ENCODE measurements at regions not wholly inside any gene's neighbourhood (a gene's known extent, or its start where the extent isn't known, plus 50 kb on each side); places are given as distances from the start of the nearest gene placed in this dataset.

DNA sequence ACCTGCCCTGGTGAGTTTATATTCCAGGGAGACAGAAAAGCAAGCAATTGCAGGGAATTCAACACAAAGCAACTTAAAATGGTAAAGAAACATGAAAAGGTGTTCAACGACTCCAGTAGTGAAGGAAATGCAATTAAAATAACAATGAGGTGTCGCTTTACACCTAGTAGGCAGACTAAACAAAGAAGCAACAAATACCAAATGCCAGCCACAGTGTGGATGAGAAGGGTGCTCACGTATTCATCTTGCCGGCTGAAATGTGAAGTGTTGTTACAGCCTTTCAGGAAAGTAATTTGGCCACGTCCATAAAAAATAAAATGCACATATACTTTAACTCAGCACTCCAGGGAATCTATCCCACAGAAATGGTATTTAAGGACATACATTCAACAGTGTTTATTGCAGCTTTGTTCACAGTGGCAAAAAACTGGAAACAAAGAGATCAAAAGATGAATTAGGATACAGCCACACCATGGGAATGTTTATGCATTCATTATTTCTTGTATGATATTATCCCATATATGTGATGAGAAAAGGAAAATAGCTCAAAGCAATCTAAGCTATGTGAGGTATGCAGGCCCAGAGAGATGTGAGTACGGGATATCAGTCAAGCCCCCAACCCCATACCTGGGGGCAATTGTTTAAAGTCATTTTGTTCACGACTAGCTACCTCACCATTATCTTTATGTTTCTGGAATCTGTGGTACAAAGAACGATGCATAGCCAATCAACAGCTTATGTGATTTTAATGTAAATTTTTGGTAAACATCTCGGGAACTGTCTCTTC, 266.0 kb upstream of the SOX4 start:
- Histone ChIP-seq H3K36me3 (ENCODE audit: control insufficient read depth in 2 of 2, insufficient read depth in 1 of 2, low read length in 2 of 2) (no peaks in the 10 kb centered on the region), H3K4me3 (ENCODE audit: low read depth, low read length) (no peak overlapping the region), H3K27ac (ENCODE audit: extremely low read depth, low read depth, low read length) (no peak overlapping the region), H3K9me3 (ENCODE audit: control insufficient read depth, insufficient read depth, low read depth, low read length) (no peaks in the 10 kb centered on the region), H3K4me1 (ENCODE audit: control insufficient read depth, insufficient read depth, low read length) (no peaks in the 10 kb centered on the region)
- ChIA-PET CTCF (no interaction called here), POLR2A (interaction anchor here (1.3 kb wide), 1 partner anchor 266 kb away, joined by 3 read pairs; the partner anchor contains the start of gene SOX4)
- TF ChIP-seq OSR2 (tag by site-specific recombination; IDR thresholded peaks at IDR 0.05) (0 out of 2 replicates have a peak, but pooled peaks have one; percentile 26), ZNF311 (tag by site-specific recombination; IDR thresholded peaks at IDR 0.05; ENCODE audit: borderline replicate concordance) (no peak), MYNN (tag by site-specific recombination; IDR thresholded peaks at IDR 0.05; ENCODE audit: borderline replicate concordance) (no peak), FEZF1 (tag by site-specific recombination; IDR thresholded peaks at IDR 0.05) (peak; percentile 21; the same call in 1 of the 2 replicates)
- TF ChIP-seq, protein P1, sequence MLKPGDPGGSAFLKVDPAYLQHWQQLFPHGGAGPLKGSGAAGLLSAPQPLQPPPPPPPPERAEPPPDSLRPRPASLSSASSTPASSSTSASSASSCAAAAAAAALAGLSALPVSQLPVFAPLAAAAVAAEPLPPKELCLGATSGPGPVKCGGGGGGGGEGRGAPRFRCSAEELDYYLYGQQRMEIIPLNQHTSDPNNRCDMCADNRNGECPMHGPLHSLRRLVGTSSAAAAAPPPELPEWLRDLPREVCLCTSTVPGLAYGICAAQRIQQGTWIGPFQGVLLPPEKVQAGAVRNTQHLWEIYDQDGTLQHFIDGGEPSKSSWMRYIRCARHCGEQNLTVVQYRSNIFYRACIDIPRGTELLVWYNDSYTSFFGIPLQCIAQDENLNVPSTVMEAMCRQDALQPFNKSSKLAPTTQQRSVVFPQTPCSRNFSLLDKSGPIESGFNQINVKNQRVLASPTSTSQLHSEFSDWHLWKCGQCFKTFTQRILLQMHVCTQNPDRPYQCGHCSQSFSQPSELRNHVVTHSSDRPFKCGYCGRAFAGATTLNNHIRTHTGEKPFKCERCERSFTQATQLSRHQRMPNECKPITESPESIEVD (tag by site-specific recombination; IDR thresholded peaks at IDR 0.05), result peak; percentile 73

DNA sequence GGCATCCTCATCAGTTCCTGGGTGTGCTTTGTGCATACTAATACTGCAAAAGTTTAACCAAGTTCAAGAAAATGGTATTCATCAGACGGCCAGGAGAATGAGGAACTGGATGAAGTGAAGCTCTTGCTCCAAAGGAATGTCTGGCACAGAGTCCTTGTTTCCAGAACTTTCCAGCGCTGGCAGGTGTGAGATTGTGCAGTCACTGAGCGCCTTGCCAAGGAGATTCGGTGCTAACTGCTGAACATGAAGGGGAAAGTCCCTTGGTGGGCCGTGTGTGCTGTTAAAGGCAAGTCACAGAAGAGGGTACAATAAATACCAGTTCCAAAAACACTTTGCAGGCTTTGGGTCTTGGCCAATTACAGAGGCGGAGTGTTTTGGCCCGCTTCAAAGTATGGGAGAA, 262.3 kb upstream of the SOX4 start:
- POLR2A ChIA-PET, result interaction anchor here (0.9 kb wide), 1 partner anchor 262 kb away, joined by 4 read pairs; the partner anchor contains the start of gene SOX4
- H3K27ac ChIP-seq (ENCODE audit: extremely low read depth, low read depth, low read length), result no peak overlapping the region
- no peaks in the 10 kb centered on the region for H3K4me1 ChIP-seq (ENCODE audit: control insufficient read depth, insufficient read depth, low read length)
- H3K4me3 ChIP-seq (ENCODE audit: low read depth, low read length), result no peak overlapping the region
- CTCF ChIA-PET, result interaction anchor here (1.6 kb wide), 1 partner anchor 17 kb away, joined by 3 read pairs; no protein-coding TSS in a partner anchor
- no peaks in the 10 kb centered on the region for H3K36me3 ChIP-seq (ENCODE audit: control insufficient read depth in 2 of 2, insufficient read depth in 1 of 2, low read length in 2 of 2)
- no peaks in the 10 kb centered on the region for H3K9me3 ChIP-seq (ENCODE audit: control insufficient read depth, insufficient read depth, low read depth, low read length)
- TF ChIP-seq ZNF664 (tag by site-specific recombination; IDR thresholded peaks at IDR 0.05) (no peak), ZNF146 (tag by site-specific recombination; IDR thresholded peaks at IDR 0.05) (no peak), ZNF837 (tag by site-specific recombination; IDR thresholded peaks at IDR 0.05) (no peak), MEIS1 (CRISPR knock-in tag; IDR thresholded peaks at IDR 0.05; ENCODE audit: borderline replicate concordance) (no peak), ZNF132 (tag by site-specific recombination; IDR thresholded peaks at IDR 0.05; ENCODE audit: borderline replicate concordance) (no peak), GLIS2 (tag by site-specific recombination; IDR thresholded peaks at IDR 0.05) (no peak), ZNF292 (tag by site-specific recombination; IDR thresholded peaks at IDR 0.05; ENCODE audit: borderline replicate concordance, low read depth) (no peak), ZNF76 (tag by site-specific recombination; IDR thresholded peaks at IDR 0.05; ENCODE audit: borderline replicate concordance, low read depth) (no peak), ZNF561 (tag by site-specific recombination; IDR thresholded peaks at IDR 0.05; ENCODE audit: borderline replicate concordance) (no peak), ZSCAN23 (tag by site-specific recombination; IDR thresholded peaks at IDR 0.05) (no peak), FEZF1 (tag by site-specific recombination; IDR thresholded peaks at IDR 0.05) (no peak), ZNF114 (tag by site-specific recombination; IDR thresholded peaks at IDR 0.05) (no peak), ZNF792 (tag by site-specific recombination; IDR thresholded peaks at IDR 0.05) (no peak)
- TF ChIP-seq, protein P2, sequence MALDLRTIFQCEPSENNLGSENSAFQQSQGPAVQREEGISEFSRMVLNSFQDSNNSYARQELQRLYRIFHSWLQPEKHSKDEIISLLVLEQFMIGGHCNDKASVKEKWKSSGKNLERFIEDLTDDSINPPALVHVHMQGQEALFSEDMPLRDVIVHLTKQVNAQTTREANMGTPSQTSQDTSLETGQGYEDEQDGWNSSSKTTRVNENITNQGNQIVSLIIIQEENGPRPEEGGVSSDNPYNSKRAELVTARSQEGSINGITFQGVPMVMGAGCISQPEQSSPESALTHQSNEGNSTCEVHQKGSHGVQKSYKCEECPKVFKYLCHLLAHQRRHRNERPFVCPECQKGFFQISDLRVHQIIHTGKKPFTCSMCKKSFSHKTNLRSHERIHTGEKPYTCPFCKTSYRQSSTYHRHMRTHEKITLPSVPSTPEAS (tag by site-specific recombination; IDR thresholded peaks at IDR 0.05), result no peak

DNA sequence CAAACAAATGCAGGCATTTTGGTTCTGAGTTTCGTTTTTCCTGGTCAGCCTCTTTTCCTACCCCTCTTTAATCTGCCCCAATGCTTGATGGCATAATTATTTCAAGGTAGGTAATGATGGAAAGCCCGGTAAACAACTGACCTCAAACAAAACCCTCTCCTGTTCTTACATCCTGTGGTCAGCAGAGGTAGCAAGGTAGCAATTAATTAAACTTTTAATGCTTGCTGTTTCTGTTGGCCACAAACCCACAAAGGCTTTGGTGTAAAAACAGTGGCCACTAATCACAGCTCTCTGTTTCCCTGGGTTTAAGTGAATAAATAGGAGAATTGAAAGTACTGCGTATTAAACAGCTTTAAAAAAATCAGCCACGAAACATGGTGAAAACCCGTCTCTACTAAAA, 261.5 kb upstream of the SOX4 start:
- Histone ChIP-seq H3K36me3 (ENCODE audit: control insufficient read depth in 2 of 2, insufficient read depth in 1 of 2, low read length in 2 of 2) (no peaks in the 10 kb centered on the region), H3K4me3 (ENCODE audit: low read depth, low read length) (no peak overlapping the region), H3K4me1 (ENCODE audit: control insufficient read depth, insufficient read depth, low read length) (no peaks in the 10 kb centered on the region), H3K27ac (ENCODE audit: extremely low read depth, low read depth, low read length) (no peak overlapping the region), H3K9me3 (ENCODE audit: control insufficient read depth, insufficient read depth, low read depth, low read length) (no peaks in the 10 kb centered on the region)
- ChIA-PET POLR2A (no interaction called here), CTCF (interaction anchor here (0.6 to 1.6 kb wide), 3 partner anchors 18 to 78 kb away, joined by 3 read pairs; no protein-coding TSS in a partner anchor)
- TF ChIP-seq ZNF426 (tag by site-specific recombination; IDR thresholded peaks at IDR 0.05) (no peak), ZBTB1 (tag by site-specific recombination; IDR thresholded peaks at IDR 0.05) (no peak), ZNF549 (tag by site-specific recombination; IDR thresholded peaks at IDR 0.05) (no peak), KLF16 (tag by site-specific recombination; IDR thresholded peaks at IDR 0.05) (no peak), ZNF114 (tag by site-specific recombination; IDR thresholded peaks at IDR 0.05) (no peak), ZNF521 (tag by site-specific recombination; IDR thresholded peaks at IDR 0.05) (no peak), ZNF37A (tag by site-specific recombination; IDR thresholded peaks at IDR 0.05) (no peak), ZNF174 (tag by site-specific recombination; IDR thresholded peaks at IDR 0.05) (no peak)
- TF ChIP-seq, protein P3, sequence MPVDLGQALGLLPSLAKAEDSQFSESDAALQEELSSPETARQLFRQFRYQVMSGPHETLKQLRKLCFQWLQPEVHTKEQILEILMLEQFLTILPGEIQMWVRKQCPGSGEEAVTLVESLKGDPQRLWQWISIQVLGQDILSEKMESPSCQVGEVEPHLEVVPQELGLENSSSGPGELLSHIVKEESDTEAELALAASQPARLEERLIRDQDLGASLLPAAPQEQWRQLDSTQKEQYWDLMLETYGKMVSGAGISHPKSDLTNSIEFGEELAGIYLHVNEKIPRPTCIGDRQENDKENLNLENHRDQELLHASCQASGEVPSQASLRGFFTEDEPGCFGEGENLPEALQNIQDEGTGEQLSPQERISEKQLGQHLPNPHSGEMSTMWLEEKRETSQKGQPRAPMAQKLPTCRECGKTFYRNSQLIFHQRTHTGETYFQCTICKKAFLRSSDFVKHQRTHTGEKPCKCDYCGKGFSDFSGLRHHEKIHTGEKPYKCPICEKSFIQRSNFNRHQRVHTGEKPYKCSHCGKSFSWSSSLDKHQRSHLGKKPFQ (tag by site-specific recombination; IDR thresholded peaks at IDR 0.05), result no peak
- TF ChIP-seq, protein P4, sequence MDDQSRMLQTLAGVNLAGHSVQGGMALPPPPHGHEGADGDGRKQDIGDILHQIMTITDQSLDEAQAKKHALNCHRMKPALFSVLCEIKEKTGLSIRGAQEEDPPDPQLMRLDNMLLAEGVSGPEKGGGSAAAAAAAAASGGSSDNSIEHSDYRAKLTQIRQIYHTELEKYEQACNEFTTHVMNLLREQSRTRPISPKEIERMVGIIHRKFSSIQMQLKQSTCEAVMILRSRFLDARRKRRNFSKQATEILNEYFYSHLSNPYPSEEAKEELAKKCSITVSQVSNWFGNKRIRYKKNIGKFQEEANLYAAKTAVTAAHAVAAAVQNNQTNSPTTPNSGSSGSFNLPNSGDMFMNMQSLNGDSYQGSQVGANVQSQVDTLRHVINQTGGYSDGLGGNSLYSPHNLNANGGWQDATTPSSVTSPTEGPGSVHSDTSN (CRISPR knock-in tag; IDR thresholded peaks at IDR 0.05), result no peak
